NAMALWA (cell line): ENCODE measurements at regions not wholly inside any gene's neighbourhood (a gene's known extent, or its start where the extent isn't known, plus 50 kb on each side); places are given as distances from the start of the nearest gene placed in this dataset.
A peak's percentile ranks its signal among the peaks of the same experiment; 100 is the strongest.

ENCODE experiments used
- DNase-seq: peaks from one replicate; pipeline ENCODE4 v3.0.0-alpha.2; 2015; ENCODE audit warnings: low spot score

- DNase-seq: no peak
Measured at GRCh38 chr9:23444658-23445057, 381.4 kb downstream of the ELAVL2 start.

DNA sequence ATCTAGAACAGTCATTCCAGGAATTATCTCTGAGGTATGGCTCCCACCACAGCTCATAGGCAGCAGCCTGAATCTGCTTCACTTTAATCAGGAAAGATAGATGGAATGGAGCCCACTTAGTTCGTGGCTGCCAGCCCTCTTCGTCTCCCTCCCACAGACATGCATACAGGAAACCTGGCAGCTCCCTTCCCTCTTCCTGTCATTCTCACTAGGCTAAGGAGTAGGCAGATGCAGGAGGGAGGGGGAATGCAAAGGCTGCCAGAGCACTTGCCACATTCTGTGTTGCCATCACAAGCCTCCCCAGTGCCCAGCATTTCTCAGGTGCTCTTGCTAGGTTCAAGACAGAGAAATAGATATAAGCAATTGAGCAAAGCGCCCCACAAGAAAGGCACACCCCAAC lies 378.9 kb downstream of the ELAVL2 start:
- no peak for DNase-seq

GRCh38 chr9:23447944-23448343 lies 378.1 kb downstream of the ELAVL2 start:
- DNase-seq: no peak

- no peak for DNase-seq
Measured at GRCh38 chr9:23451802-23452418, 374.1 kb downstream of the ELAVL2 start.

DNA sequence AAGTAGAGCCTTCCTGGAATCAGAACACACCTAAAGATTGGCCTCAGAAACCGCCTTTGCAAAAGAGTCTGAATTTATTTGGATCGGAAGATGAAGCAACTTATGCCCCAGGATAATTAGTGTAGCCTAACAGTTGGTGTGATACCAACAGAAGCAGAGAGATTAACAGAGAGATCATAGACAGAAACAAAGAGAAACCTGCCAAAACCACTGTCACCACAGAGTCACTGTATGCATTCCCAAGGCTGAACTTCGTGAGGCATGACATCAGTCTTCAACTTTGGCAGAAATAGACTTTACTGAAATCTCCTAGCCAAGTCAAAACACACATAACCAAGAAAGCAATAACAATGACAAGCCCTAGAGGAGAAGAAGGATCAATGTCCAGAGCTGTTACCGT lies 361.8 kb downstream of the ELAVL2 start:
- DNase-seq: no peak

- no peak for DNase-seq
Measured at GRCh38 chr9:23467276-23467675, 358.8 kb downstream of the ELAVL2 start.

- DNase-seq: no peak
Measured at GRCh38 chr9:23477908-23478307, 348.1 kb downstream of the ELAVL2 start.

DNA sequence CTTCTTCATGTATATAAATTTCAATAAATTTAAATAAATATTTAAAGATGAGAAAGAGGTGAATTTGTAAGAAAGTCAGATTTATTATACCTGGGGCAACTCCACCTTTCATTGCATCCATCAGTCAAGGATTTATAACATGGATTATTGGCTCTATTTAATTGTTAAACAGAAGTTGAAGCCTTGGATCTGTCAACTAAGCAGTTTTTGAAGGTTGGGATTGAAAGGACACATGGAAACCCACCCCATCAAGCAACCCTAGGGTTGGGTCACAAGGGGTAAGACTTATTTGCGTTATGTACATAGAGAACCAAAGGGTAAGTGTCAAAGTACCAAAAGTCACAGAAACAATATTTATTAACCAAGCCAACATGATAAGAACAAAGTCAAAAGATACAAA lies 342.5 kb downstream of the ELAVL2 start:
- no peak for DNase-seq

DNA sequence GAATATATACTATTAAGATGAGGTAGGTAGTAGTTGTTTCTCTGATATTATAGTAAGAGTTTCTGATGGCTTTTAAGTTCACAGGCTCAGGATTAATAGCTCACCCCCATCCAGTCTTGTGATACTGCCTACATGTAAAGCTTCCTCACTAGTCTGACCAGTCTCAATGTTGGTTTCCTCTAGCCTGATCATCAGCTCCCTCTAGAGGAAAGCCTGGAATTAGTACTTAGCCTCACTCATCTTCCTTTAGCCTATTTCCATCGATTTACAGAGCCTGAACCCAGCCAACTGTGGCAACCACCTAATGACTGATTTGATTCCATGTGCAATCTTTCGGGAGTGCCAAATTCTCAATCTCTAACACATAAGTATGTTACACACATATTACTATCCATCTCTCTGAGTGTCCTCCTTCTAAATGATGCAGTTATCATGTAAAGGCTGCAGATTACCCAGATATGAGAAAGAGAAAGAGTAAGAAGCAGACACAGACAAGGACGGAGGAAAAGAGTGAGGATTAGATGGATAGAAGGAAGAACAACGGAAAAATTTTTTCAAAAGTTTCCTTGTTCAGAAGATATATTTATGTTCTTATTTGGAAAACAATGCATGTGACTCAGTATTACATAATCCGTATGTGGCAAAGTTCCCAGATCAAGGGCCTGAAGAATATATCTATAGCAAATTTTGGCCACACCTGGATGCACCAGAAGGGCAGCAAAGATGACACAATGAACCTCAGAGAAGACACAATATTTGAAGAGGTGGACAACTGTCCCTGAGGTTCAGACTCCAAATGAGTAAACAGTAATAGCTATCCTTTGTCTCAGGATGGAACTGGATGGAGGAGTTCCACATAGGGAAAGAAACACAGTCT lies 333.7 kb downstream of the ELAVL2 start:
- DNase-seq: peak; percentile 61

- no peak for DNase-seq
Measured at GRCh38 chr9:23493219-23493618, 332.8 kb downstream of the ELAVL2 start.

DNA sequence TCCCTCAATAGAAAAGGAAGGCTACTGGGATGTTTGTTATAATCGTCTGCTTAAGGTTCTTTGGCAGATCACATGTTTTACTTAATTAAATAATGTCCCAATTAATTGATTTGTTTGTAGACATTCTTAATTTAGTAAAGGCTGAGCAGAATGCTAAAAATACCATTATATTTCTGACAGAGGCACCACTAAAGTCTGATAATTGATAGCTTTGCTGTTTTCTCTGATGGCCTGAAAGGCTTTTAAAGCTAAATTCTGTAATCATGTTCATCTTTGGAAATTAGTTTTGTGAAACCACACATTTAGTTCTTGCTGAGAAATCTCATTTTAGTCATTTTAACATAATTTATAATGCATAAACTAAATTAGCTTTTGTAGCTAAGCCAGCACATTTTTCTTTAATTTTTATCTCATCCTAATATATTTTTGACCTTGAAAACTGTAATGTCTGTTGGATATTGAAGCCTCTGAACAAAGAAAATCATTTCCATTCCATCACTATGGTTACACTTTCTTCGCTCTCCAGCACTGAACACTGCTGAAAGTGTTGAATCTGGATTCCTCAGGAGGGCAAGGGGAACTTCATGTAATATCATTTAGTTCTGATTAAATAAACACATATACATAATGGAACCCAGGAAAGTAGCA lies 329.4 kb downstream of the ELAVL2 start:
- no peak for DNase-seq

DNA sequence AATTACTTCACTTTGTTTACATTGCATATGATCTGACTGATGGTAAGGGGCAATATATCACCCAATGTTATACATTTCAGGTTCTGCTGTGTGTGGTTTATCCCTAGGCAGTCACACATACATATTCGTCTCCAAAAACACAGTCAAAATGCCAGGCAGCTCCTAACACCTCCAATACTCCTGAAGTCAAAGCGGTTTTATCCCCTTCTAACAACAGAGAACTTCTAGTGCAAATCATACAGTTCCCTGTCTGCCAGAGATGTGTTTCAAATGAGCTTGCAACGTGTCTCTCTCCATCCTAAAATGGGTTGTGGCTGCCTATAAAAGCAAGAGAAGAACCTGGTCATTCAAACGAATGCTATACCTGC lies 328.9 kb downstream of the ELAVL2 start:
- DNase-seq: no peak

- no peak for DNase-seq
Measured at GRCh38 chr9:23502004-23502403, 324.0 kb downstream of the ELAVL2 start.

- DNase-seq: no peak
Measured at GRCh38 chr9:23522952-23523351, 303.1 kb downstream of the ELAVL2 start.

- DNase-seq: no peak
Measured at GRCh38 chr9:23524607-23525155, 301.4 kb downstream of the ELAVL2 start.

- DNase-seq: no peak
Measured at GRCh38 chr9:23526806-23527205, 299.2 kb downstream of the ELAVL2 start.

DNA sequence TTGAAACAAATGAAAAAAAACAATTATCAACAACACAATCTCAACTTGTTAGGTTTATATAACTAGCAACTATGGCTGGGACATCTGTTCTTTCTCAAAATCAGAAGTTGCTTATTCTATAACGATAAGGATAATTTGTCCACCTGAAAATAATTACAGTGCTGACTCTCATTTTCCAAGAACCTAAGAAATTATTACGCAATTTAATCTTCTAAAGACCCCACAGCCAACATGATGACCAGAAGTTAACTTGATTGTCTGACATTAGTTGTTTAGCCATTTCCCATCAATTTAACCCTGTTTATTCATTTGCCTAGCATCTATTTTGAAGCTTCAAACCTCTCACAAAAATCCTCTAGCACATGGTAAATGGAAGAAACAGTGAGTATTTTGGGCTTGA lies 293.8 kb downstream of the ELAVL2 start:
- DNase-seq: no peak

DNA sequence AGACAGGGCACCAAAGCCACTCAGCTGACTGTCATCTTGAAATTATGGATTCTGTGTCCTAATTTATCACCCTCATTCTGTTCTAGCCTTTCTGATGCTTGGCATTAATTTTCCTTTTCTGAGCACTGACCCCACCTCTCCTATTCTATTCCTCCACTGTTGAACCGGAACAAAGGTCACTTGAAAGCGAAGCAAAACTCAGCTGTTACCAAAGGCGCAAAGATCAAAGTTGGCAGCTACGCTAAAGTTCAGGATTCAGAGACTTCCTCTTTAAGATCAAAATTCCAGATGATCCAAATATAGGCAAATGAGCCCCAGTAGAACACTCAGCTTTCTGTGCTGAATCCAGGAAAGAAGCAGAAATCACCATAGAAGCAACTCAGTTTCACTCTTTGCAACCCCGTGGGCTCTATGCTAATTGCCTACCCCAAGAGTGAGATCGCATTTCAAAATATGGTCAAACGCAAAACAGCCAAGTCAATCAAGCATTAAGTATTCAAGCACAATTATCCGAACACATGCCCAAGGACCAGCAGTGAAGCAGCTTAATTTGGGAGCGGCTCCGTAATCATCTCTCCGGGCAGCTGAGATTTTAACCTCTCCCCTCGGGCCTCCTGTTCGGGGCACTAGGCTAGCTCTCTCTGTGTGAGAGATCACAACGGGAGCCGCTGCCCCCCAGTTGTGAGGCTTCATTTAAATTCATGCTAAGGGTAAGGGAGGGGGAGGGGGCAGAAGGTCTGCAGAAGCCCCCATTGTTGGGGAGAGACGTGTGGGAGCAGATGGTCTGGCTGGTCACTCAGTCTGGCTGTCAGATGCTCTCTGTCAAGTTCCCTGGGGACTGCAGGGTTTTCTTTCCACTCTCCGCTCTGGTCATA lies 288.6 kb downstream of the ELAVL2 start:
- no peak for DNase-seq

GRCh38 chr9:23538067-23538402 lies 288.0 kb downstream of the ELAVL2 start:
- no peak for DNase-seq

GRCh38 chr9:23538461-23539003 lies 287.5 kb downstream of the ELAVL2 start:
- no peak for DNase-seq

DNA sequence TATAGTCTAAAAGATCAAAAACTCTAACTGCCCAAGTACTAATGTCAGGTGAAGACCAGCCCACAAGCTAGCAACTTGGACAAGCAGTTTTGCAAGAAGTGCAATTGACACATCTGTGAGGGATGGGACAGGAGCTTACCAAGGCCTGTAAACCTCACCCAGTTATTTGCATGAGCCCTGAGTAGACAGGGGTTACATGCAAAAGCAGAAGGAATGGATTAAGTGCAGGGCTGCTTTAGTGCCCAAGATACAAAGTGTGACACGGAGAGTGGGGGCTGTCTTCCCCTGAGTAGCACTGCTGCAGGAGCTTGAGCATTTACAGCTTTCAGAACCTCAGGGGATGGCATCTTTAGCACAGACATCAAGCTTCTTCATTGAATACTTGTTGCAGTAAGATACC lies 286.7 kb downstream of the ELAVL2 start:
- DNase-seq: no peak

- no peak for DNase-seq
Measured at GRCh38 chr9:23541976-23542375, 284.1 kb downstream of the ELAVL2 start.
